GM12891 (cell line): ENCODE measurements at regions not wholly inside any gene's neighbourhood (a gene's known extent, or its start where the extent isn't known, plus 50 kb on each side); places are given as distances from the start of the nearest gene placed in this dataset.

Experiments used
- POLR2A ChIP-seq: IDR thresholded peaks from 2 replicates; pipeline ENCODE4 v1.6.1; 2011; ENCODE audit warnings: low read depth, low read length, control low read depth
- POLR2AphosphoS5 ChIP-seq: IDR thresholded peaks from 2 replicates; pipeline ENCODE4 v1.6.1; 2011; ENCODE audit warnings: low read depth, low read length, control low read depth
- POU2F2 ChIP-seq: IDR thresholded peaks from 2 replicates; pipeline ENCODE4 v1.6.1; 2011; ENCODE audit warnings: low read depth, mild to moderate bottlenecking, control low read depth, low read length, moderate library complexity
- TAF1 ChIP-seq: IDR thresholded peaks from 2 replicates; pipeline ENCODE4 v1.6.1; 2011; ENCODE audit warnings: low read depth, low read length, control low read depth

DNA sequence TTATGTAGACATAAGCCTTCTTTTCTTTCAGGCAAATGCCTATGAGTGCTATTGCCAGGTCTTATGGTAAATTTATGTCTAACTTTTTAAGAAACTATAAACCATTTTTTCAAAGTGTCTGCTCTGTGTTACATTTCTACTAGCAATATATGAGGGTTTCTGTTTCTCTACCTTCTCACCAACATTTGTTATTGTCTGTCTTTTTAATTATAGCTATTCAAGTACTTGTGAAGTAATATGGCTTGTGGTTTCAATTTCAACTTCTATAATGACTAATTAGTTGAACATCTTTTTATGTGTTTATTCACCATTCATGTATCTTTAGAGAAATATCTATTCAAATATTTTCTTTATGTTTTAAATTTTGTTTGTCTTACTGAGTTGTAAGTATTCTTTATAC is 213.1 kb upstream of the MC4R start:
- TF ChIP-seq POLR2A (no peak), POLR2AphosphoS5 (no peak), TAF1 (no peak), POU2F2 (no peak)
